ENCODE measurements at regions not wholly inside any gene's neighbourhood (a gene's known extent, or its start where the extent isn't known, plus 50 kb on each side); places are given as distances from the start of the nearest gene placed in this dataset.

- 5% methylated on average over 1 of the region's 1 CpG for WGBS (ENCODE audit: missing lambda C conversion rate)
- no peak for ATAC-seq
- no peak for FAIRE-seq
- ChIA-PET POLR2A (no interaction called here), CTCF (no interaction called here)
- no peak overlapping the region for H3K27ac ChIP-seq
- TF ChIP-seq HEYL (CRISPR knock-in tag; IDR thresholded peaks at IDR 0.05) (no peak), ZC3H11A (IDR thresholded peaks at IDR 0.05) (no peak), TFCP2L1 (CRISPR knock-in tag; IDR thresholded peaks at IDR 0.05) (no peak), MAX (IDR thresholded peaks at IDR 0.05) (no peak), CHD2 (IDR thresholded peaks at IDR 0.05; ENCODE audit: low read length, partially characterized antibody) (no peak), CBX2 (IDR thresholded peaks at IDR 0.05; ENCODE audit: borderline replicate concordance, low read depth) (no peak), EHF (CRISPR knock-in tag; IDR thresholded peaks at IDR 0.05) (no peak), JUN (IDR thresholded peaks at IDR 0.05) (no peak), ZFP36 (IDR thresholded peaks at IDR 0.05; ENCODE audit: borderline replicate concordance, partially characterized antibody) (no peak), ESRRA (IDR thresholded peaks at IDR 0.05; ENCODE audit: borderline replicate concordance, low read length) (no peak)
- no peak overlapping the region for H3K4me3 ChIP-seq
- no peaks in the 10 kb centered on the region for H3K4me1 ChIP-seq
- no peak for DNase-seq (ENCODE audit: low read depth in 1 of 2, low spot score in 1 of 2)
- no peak overlapping the region for H3K4me2 ChIP-seq
- no peaks in the 10 kb centered on the region for H3K9me3 ChIP-seq
Measured at GRCh38 chr15:46897266-46897665, 820.0 kb upstream of the SEMA6D start.

GRCh38 chr15:46901001-46901400, 816.3 kb upstream of the SEMA6D start:
- DNase-seq (ENCODE audit: low read depth in 1 of 2, low spot score in 1 of 2) (no peak), FAIRE-seq (no peak), ATAC-seq (no peak)
- Histone ChIP-seq H3K4me2 (no peak overlapping the region), H3K27ac (no peak overlapping the region), H3K4me1 (no peaks in the 10 kb centered on the region), H3K4me3 (no peak overlapping the region), H3K9me3 (no peaks in the 10 kb centered on the region)
- ChIA-PET CTCF (no interaction called here), POLR2A (no interaction called here)
- WGBS (ENCODE audit: missing lambda C conversion rate), result 3% methylated on average over 2 of the region's 2 CpGs
- no peak for TF ChIP-seq HEYL (CRISPR knock-in tag; IDR thresholded peaks at IDR 0.05)
- no peak for TF ChIP-seq ZC3H11A (IDR thresholded peaks at IDR 0.05)
- no peak for TF ChIP-seq BHLHE40 (IDR thresholded peaks at IDR 0.05; ENCODE audit: low read depth, low read length)
- no peak for TF ChIP-seq HOXB13 (CRISPR knock-in tag; IDR thresholded peaks at IDR 0.05; ENCODE audit: low read depth)
- TF ChIP-seq RFX5 (IDR thresholded peaks at IDR 0.05), result no peak
- TF ChIP-seq EHF (CRISPR knock-in tag; IDR thresholded peaks at IDR 0.05), result no peak
- TF ChIP-seq HOXB5 (CRISPR knock-in tag; IDR thresholded peaks at IDR 0.05), result no peak

DNA sequence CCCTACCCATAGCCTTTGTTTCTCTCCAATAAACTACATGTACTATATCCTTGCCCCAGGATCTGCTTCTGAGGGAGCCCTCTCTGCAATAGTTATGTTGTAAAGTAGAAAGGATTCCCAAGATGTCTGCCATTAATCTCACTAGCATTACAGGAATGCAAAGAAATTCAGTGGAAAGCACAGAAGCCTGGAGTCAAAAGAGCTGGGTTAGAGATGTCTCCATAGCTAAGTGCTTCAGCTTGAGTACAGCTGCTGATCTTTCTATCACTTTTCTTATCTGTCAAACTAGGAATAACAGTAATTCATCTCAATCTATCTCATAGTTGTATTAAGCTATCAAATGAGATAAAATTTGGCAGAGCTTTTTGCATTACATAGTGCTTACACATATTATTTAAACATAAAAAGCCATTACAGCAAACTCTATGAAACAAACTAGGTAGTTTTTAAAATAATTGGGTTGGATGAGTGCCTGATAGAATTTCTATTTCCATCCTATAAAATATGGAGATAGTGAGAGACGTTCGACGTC, 799.5 kb upstream of the SEMA6D start:
- DNase-seq (ENCODE audit: low read depth in 1 of 2, low spot score in 1 of 2), result no peak
- Histone ChIP-seq H3K9me3 (no peaks in the 10 kb centered on the region), H3K4me2 (no peak overlapping the region), H3K27ac (no peak overlapping the region), H3K4me3 (no peak overlapping the region), H3K4me1 (no peaks in the 10 kb centered on the region)
- 35% methylated on average over 3 of the region's 3 CpGs for WGBS (ENCODE audit: missing lambda C conversion rate)
- POLR2A ChIA-PET, result no interaction called here
- TF ChIP-seq USF2 (IDR thresholded peaks at IDR 0.05) (no peak), HDAC2 (IDR thresholded peaks at IDR 0.05) (no peak), NPAS2 (CRISPR knock-in tag; IDR thresholded peaks at IDR 0.05; ENCODE audit: borderline replicate concordance) (no peak), FOSL2 (IDR thresholded peaks at IDR 0.05) (no peak), FOSL2 (CRISPR knock-in tag; IDR thresholded peaks at IDR 0.05) (no peak), FOSB (CRISPR knock-in tag; IDR thresholded peaks at IDR 0.05) (no peak), POLR2AphosphoS2 (conservative IDR thresholded peaks at IDR 0.05; ENCODE audit: low read length) (no peak)
- CTCF ChIA-PET, result no interaction called here
- no peak for FAIRE-seq
- no peak for ATAC-seq

DNA sequence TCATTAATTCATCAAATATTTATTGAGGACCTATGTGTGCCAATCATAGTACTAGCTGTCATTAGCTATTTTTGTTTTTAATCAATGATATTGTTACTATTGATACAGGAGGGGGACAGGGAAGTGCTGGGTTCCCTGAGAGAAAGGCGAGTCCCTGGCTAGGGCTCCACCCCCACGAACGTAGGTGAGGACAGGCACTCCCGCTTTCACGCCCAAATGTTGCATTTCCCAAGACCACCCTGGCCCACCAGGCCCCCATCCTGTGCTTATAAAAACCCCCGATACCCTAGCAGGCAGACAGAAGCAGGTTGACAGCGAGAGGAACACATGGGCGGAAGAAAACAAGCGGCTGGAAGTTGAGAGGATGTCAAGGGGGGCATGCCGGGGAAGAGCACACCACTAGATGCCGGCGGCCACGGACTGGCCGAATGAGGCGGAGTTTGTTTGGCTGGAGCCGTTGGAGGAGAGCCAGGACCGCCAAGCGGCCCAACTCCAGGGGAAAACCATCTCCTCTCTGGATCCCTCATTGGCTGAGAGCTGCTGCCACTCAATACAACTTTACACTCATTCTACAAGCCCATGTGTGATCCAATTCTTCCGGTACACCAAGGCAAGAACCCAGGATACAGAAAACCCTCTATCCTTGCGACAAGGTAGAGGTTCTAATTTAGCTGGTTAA, 798.7 kb upstream of the SEMA6D start:
- H3K4me1 ChIP-seq, result no peaks in the 10 kb centered on the region
- H3K4me3 ChIP-seq, result no peak overlapping the region
- no peak for ATAC-seq
- H3K27ac ChIP-seq, result no peak overlapping the region
- H3K4me2 ChIP-seq, result no peak overlapping the region
- FAIRE-seq, result no peak
- ChIA-PET POLR2A (no interaction called here), CTCF (no interaction called here)
- DNase-seq (ENCODE audit: low read depth in 1 of 2, low spot score in 1 of 2), result no peak
- no peak for TF ChIP-seq POLR2AphosphoS2 (conservative IDR thresholded peaks at IDR 0.05; ENCODE audit: low read length)
- no peak for TF ChIP-seq HDAC2 (IDR thresholded peaks at IDR 0.05)
- no peak for TF ChIP-seq JUNB (IDR thresholded peaks at IDR 0.05)
- TF ChIP-seq, protein P1, sequence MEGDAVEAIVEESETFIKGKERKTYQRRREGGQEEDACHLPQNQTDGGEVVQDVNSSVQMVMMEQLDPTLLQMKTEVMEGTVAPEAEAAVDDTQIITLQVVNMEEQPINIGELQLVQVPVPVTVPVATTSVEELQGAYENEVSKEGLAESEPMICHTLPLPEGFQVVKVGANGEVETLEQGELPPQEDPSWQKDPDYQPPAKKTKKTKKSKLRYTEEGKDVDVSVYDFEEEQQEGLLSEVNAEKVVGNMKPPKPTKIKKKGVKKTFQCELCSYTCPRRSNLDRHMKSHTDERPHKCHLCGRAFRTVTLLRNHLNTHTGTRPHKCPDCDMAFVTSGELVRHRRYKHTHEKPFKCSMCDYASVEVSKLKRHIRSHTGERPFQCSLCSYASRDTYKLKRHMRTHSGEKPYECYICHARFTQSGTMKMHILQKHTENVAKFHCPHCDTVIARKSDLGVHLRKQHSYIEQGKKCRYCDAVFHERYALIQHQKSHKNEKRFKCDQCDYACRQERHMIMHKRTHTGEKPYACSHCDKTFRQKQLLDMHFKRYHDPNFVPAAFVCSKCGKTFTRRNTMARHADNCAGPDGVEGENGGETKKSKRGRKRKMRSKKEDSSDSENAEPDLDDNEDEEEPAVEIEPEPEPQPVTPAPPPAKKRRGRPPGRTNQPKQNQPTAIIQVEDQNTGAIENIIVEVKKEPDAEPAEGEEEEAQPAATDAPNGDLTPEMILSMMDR (IDR thresholded peaks at IDR 0.05), result no peak
- no peak for TF ChIP-seq ZSCAN20 (CRISPR knock-in tag; IDR thresholded peaks at IDR 0.05)
- no peak for TF ChIP-seq USF2 (IDR thresholded peaks at IDR 0.05)
- TF ChIP-seq POLR2A (IDR thresholded peaks at IDR 0.05; ENCODE audit: low read length), result no peak
- 12% methylated on average over 20 of the region's 20 CpGs for WGBS (ENCODE audit: missing lambda C conversion rate)
- H3K9me3 ChIP-seq, result no peaks in the 10 kb centered on the region

Data from A549 (cell line).